ENCODE measurements at regions not wholly inside any gene's neighbourhood (a gene's known extent, or its start where the extent isn't known, plus 50 kb on each side); places are given as distances from the start of the nearest gene placed in this dataset.

GRCh38 chr4:56086561-56086960, 137.8 kb downstream of the CEP135 start:
- DNase-seq (ENCODE audit: low read depth in 2 of 2) = no peak

DNA sequence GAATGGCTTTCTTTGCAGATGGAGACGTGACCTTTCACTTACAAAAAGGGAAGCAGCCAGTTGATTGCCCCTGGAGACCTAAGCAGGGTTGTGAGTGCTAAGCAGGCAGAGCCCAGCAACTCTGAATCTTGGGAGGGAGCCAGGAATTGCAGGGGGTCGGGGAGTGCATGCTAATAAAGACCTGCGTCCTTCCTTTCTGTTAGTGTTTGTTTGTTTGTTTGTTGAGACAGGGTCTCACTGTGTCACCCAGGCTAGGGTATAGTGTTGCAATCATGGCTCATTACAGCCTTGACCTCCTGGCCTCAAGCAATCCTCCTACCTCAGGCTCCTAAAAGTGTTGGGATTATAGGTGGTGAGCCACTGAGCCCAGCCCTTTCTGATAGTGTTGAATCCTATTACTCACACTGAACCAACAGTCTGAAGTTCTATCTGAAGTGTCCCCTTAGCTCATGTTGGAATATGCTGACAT, 137.4 kb downstream of the CEP135 start:
- no peak for DNase-seq (ENCODE audit: low read depth in 2 of 2)

DNA sequence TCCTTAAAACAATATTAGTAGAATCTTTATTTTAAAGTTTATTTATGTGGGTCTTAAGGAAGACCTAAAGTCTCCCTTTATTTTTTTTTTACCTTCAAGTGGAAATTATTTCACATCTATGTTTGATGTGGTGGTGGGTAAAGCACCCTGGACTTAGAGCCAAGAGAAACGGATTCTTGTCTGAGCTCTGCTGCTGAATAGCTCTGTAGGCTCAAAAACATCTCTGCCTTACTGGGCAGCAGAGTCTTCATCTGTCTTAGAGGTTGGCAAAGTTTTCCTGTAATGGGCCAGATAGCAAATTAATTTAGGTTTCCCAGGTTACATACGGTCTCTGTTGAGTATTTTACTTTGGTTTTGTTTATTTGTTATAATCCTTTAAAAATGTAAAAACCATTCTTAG, 136.5 kb downstream of the CEP135 start:
- DNase-seq (ENCODE audit: low read depth in 2 of 2) = no peak

DNA sequence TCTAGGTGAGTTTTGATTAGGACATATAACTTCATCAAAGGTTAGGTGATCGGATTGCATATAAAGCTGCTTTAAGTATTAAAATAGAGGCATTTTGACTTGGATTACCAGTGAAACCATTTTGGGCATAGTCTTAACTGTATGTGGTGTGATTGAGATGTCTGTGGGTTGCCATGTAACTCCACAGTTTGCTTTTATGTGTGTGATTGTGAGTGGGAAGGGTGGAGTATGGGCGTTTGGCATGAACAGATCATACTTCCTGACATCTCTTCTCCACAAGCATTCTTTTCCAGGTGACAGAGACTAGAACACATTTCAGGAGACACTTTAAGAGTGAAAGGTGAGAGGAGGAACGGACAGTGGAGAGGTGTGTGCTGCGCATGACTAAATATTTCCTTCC, 136.1 kb downstream of the CEP135 start:
- no peak for DNase-seq (ENCODE audit: low read depth in 2 of 2)
